SKM-1 (cell line): ENCODE measurements at regions not wholly inside any gene's neighbourhood (a gene's known extent, or its start where the extent isn't known, plus 50 kb on each side); places are given as distances from the start of the nearest gene placed in this dataset.
A peak's percentile ranks its signal among the peaks of the same experiment; 100 is the strongest.
"Not testable (repeated sequence)": the region's sequence is repeated elsewhere in the genome, so short reads cannot be mapped to it uniquely, and the experiment has no call there.

Source experiments
- DNase-seq: peaks from one replicate; lab custom pipeline; 2025; ENCODE audit not compliant: unreplicated experiment; lab: John Stamatoyannopoulos, UW

DNA sequence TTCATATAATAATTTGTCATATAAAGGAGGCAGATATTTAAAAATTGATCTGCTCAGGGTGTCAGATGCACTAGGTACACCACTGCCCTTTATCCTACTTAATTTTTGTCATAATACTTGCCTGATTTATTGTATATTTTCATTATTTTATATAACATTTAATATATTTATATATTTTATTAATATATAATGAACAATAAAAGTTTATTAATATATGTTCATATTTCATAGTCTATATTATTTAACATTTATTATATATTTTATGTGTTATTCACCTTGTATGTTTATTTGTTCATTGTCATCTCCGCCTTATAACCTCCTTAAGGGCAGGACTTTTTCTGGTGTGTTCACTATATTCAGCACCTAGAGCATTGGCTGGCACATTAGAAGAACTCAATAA, 232.4 kb upstream of the AMIGO2 start:
- no peak for DNase-seq

DNA sequence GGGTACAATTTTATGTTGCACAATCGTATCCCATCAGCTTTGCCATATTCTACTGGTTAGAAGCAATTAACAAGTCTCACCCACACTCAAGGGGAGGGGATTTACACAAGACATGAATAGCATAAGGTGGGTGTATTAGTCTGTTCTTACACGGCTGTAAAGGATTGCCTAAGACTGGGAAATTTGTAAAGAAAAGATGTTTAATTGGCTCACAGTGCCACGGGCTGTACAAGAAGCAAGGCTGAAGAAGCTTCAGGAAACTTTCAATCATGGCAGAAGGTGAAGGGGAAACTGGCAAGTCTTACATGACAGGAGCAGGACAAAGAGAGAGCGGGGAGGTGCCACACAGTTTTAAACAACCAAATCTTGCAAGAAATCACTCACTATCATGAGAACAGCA, 231.8 kb upstream of the AMIGO2 start:
- DNase-seq = no peak

DNA sequence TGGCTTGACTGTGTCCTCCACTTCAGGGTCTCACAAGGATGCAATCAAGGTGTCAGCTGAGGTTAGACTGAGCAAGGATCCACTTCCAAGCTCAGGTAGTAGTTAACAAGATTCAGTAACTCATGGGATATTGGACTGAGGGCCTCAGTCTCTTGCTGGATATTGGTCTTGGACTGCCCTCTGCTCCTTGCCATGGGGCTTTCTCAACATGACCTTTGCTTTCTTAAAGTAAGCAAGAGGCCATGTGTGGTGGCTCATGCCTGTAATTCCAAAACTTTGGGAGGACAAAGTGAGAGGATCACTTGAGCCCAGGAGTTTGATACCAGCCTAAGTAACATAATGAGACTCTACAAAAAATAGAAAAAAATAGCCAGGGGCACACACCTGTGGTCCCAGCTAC, 231.3 kb upstream of the AMIGO2 start:
- no peak for DNase-seq

DNA sequence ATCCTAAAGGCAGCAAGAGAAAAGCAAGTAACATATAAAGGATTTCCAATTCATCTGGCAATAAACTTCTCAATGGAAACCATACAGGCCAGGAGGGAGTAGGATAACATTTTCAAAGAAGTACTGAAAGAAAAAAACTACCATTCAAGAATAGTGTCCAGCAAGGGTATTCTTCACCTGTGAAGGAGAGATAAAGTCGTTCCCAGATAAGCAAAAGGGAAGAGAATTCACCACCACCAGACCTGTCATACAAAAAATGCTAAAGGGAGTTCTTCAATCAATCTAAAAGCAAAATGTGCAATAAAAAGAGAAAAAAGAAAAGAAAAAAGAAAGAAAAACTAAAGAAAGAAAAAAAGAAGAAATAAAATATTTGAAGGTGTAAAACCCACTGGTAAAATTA, 228.9 kb upstream of the AMIGO2 start:
- no peak for DNase-seq

DNA sequence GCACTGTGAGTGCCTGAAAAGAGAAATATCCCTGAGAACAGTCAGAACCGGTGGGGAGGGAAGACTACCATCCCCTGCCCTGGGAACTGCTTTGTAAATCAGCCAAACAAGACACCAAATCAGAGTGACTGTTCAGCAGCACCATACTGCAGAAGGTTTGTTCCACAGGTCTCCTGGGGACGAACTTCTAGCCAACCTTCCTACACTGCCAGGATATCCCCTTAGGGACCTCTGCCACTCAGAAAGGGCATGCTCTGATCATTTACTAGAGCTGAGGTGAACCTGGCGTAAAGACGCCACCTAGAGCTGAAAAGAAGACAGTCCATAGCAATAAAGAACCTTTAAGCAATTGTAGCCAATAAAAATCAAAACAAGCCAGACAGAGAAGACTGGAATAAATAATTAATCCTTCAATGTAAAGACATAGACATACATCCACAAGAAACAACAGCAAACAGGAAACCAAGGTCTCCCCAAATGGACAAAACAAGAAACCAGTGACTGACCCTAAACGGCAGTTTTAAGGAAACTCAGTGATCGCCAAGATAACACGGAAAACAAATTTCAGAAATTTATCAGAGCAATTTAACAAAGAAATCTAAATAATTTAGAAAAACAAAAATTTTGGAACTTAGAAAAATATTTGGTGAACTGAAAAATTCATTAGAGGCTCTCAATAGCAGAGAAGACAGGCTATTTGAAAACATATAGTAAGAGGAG, 228.1 kb upstream of the AMIGO2 start:
- peak; percentile 0 for DNase-seq

DNA sequence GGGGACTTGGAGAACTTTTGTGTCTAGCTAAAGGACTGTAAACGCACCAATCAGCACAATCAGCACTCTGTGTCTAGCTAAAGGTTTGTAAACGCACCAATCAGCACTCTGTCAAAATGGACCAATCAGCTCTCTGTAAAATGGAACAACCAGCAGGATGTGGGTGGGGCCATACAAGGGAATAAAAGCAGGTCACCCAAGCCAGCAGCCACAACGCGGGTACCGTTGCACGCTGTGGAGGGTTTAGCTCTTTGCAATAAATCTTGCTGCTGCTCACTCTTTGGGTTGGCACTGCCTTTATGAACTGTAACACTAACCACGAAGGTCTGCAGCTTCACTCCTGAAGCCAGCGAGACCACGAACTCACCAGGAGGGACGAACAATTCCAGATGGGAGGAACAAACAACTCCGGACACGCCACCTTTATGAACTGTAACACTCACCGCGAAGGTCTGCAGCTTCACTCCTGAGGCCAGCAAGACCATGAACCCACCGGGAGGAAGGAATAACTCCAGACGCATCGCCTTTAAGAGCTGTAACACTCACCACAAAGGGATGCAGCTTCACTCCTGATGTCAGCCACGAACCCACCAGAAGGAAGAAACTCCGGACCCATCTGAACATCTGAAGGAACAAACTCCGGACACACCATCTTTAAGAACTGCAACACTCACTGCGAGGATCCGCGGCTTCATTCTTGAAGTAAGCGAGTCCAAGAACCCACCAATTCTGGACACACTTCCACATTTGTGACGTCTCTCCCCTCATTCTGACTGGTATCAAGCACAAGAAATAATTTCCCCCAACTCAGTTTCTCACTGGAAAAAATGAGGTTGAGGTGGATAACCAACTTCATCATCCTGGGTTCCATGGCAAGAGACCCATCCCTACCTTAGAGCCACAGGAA, 227.3 kb upstream of the AMIGO2 start:
- not testable (repeated sequence) for DNase-seq

DNA sequence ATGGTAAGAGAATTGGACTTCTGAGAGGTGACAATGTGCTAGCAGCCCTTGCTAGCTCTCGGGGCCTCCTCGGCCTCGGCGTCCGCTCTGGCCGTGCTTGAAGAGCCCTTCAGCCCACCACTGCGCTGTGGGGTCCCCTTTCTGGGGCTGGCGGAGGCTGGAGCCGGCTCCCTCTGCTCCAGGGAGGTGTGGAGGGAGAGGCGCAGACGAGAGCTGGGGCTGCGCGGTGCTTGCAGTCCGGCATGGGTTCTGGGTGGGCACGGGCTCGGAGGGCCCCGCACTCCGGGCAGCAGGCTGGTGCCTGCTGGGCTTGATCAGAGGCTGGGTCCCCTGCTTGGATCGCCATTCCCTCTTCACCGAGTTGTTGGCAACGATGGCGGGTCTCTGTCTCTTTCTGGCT, 226.4 kb upstream of the AMIGO2 start:
- DNase-seq = no peak

DNA sequence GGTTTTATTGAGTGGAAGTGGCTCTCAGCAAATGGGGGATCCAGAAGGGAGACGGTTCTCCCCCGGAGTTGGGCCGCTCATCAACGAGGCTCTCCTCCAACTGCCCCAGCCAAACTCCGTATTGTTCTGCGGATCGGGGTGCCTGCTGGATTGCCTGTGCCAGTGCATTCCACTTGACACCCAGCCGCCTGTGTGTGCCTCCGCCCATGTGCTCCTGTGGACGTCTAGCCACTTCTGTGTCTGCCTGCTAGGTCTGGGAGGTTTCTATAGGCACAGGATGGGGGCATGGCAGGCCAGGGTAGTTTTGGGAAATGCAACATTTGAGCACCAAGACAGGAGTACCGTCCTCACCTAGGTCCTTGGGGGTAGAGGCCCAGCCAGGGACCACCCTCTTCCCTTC, 225.7 kb upstream of the AMIGO2 start:
- no peak for DNase-seq

DNA sequence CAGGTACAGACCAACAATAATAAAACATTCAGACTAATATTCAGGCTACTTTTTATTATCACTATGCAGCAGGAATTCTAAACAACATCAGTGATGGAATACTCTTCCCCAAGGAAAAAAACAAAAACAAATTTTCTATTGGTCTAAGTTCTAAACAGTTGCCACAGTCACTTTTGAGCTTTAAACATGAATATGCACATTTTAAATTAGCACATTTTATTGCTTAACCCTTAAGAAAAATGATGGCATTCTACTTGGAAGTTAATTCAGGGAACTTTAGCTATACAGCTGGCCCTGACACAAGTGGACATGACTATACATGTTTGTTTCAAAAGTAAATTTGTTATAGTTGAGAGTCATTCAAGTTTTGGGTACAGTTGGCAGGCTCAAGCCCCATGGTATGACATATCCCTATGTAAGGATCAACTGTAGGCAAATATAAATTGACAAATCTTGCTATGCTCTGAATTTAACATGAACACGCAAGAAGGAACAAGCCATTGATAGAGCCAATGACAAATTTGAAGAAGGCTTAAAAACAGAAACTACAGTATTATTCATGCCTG, 224.3 kb upstream of the AMIGO2 start:
- DNase-seq = no peak

DNA sequence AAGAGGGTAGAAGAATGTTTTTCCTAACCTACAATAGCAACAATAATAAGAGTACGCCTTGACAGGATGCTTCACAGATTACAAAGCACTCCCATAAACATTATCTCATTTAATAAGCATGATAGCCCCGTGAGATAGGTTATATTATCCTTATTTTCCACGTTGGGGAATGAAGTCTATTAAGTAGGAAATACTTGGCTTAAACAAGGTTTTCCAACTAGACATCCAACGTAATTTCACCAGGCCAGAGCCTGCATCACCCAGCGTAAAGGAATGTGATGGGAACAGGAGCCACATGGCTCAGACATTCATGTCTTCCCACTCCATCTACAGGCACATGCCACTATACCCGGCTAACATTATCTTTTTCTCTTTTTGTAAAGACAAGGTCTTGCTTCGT, 223.4 kb upstream of the AMIGO2 start:
- DNase-seq = no peak

DNA sequence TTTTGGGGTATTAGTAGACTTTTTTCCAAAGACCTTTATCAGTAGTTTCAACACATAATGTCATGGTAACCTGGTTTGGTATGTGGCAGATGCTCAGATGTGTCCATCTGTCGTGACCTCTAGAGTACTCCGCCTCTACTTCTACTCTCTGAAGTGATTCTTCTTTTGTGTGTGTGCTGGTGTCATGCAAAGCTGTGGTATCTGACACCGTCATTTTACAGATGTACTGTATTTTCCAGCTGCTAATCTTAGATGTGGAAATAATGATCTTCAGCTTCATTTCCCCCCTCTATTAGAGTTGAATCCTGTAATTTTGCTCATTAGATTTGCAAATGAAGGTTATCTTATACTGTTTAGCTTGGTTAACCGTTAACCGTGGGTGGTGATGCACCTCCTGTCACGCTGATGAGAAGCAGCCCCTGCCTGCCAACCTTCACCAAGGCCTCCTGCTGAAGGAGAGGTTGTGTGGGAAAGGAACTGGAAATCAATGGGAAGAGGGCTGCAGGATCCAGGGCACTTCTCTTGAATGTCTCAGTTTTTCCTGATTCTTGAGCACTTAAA, 222.4 kb upstream of the AMIGO2 start:
- DNase-seq = no peak

DNA sequence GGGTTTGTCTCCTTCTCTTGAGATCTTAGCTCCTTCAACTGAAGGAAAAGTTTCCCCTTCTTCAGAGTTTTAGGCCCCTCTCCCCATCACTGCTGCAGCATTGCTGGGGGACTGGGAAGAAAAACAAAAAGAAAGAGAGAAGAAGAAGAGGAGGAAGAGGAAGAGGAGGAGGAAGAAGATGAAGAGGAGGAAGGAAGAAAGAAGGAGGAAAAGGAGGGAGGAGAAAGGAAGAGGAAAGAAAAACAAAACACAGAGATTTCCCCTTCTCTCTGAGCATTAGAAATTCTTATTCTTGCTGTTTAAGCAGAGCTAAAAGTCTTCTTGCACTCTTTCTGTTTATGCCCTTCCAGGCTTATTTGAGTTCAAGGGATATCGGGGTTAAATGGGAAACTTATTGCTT, 219.8 kb upstream of the AMIGO2 start:
- no peak for DNase-seq

DNA sequence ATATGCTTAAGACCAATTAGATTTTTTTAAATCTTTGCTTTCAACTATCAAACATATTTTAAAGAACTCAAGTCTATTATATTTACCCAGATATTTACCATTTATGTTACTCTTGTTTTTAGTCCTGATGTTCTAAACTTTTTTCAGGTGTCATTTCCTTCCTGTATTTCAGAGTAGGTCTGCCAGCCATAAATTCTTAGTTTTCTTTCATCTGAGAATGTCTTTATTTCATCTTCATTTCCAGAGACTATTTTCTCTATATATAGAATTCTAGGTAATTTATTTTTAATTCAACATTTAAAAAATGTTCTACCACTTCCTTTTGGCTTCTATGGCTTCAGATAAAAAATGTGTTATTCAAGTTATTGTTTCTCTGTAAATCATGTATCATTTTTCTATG, 218.2 kb upstream of the AMIGO2 start:
- DNase-seq = no peak

DNA sequence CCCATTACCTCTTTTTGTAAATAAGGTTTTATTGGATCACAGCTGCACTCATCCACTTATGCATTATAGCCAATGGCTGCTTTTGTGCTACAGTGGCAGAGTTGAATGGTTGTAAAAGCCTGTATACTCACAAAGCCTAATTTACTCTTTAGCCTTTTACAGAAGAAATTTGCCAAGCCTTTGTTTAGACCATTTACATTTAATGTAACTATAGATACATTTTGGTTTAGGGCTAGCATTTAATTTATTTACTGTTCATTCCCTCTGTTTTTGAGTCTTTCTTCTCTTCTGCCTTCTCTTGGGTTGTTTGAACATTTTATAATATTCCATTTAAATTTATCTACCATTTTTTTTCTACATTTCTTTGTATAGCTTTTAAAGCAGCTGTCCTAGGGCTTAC, 217.1 kb upstream of the AMIGO2 start:
- DNase-seq = no peak

DNA sequence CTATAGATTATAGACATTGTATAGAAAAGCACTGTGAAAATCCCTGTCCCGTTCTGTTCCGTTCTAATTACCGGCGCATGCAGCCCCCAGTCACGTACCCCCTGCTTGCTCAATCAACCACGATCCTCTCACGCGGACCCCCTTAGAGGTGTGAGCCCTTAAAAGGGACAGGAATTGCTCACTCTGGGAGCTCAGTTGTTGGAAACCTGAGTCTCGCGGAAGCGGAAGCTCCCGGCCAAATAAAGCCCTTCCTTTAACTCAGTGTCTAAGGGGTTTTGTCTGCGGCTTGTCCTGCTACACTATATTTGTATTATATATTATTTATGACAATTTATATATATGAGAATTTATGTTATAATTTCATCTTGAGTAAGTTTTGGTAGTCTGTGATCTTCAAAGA, 213.6 kb upstream of the AMIGO2 start:
- DNase-seq = no peak

DNA sequence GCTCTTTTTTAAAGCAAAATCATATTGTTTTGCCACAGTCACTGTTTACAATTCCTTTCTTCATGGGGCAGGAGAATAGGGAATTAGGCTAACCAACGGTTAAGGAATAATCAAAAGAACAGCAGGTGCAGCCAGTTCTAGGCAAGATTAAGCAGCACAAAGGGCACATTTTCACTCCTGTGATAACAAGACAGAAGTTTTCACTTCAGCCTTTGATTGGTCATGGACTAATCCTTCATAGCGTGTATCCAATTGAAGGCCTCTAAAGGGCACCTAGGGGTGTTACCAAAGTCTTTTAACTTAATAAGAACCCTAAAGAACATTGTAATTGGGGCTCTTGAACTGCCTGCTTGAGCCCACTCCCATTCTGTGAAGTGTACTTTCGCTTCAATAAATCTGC, 206.9 kb upstream of the AMIGO2 start:
- no peak for DNase-seq
